GM12872 (cell line): ENCODE measurements at regions not wholly inside any gene's neighbourhood (a gene's known extent, or its start where the extent isn't known, plus 50 kb on each side); places are given as distances from the start of the nearest gene placed in this dataset.

Experiments used
- CTCF ChIP-seq: IDR thresholded peaks from 3 replicates; pipeline ENCODE4 v1.5.1; 2011; ENCODE audit warnings: low read depth, mild to moderate bottlenecking, low read length, moderate library complexity; ENCODE audit not compliant: insufficient read depth

GRCh38 chr5:166672431-166672830 is 1619.0 kb upstream of the WWC1 start:
- TF ChIP-seq CTCF = no peak

- TF ChIP-seq CTCF = no peak
These were observed 1613.6 kb upstream of the WWC1 start for GRCh38 chr5:166677891-166678290.

GRCh38 chr5:166679331-166679730 is 1612.1 kb upstream of the WWC1 start:
- no peak for TF ChIP-seq CTCF

- TF ChIP-seq CTCF = no peak
These were observed 1596.1 kb upstream of the WWC1 start for GRCh38 chr5:166695326-166695725.

GRCh38 chr5:166708291-166708690 is 1583.2 kb upstream of the WWC1 start:
- TF ChIP-seq CTCF = no peak

- no peak for TF ChIP-seq CTCF
These were observed 1581.8 kb upstream of the WWC1 start for GRCh38 chr5:166709691-166710090.

- TF ChIP-seq CTCF = no peak
These were observed 1581.2 kb upstream of the WWC1 start for GRCh38 chr5:166710271-166710670.

GRCh38 chr5:166712447-166713185 is 1578.8 kb upstream of the WWC1 start:
- no peak for TF ChIP-seq CTCF
